Right lobe of liver (tissue), 6 donors: ENCODE measurements at regions not wholly inside any gene's neighbourhood (a gene's known extent, or its start where the extent isn't known, plus 50 kb on each side); places are given as distances from the start of the nearest gene placed in this dataset.

ENCODE experiments used
- ATAC-seq, 4 donors: fragments of 200-7000 bp; cut with Tn5 transposase; one replicate each; pipeline ENCODE4 v1.9.1; 2020; ENCODE audit warnings: mild to moderate bottlenecking in 4 of 4, moderate library complexity in 4 of 4
- DNase-seq, 3 donors: peaks; one replicate each; pipeline ENCODE4 v3.0.0-alpha.2; 2020
- H3K27ac ChIP-seq, 3 donors: fragments of 200-600 bp; one replicate each; pipeline ENCODE4 v1.8.0; 2022
- H3K27me3 ChIP-seq, 2 donors: fragments of 200-600 bp; one replicate each; pipeline ENCODE4 v1.8.0; 2022
- H3K36me3 ChIP-seq, 4 donors: fragments of 200-600 bp; sonication (generic) in 1 of 4; one replicate each; pipeline versions ENCODE4 v1.5.1 to v1.8.0; 2017 to 2022; ENCODE audit warnings: control low read depth in 1 of 4
- H3K4me1 ChIP-seq, 4 donors: fragments of 200-600 bp; sonication (generic) in 1 of 4; one replicate each; pipeline versions ENCODE4 v1.5.1 to v1.8.0; 2017 to 2022; ENCODE audit warnings: control low read depth in 1 of 4
- H3K4me3 ChIP-seq, 3 donors: fragments of 200-600 bp; one replicate each; pipeline ENCODE4 v1.8.0; 2022
- H3K9me3 ChIP-seq, 4 donors: fragments of 200-600 bp; sonication (generic) in 1 of 4; one replicate each; pipeline versions ENCODE4 v1.5.1 to v1.8.0; 2017 to 2022; ENCODE audit warnings: control low read depth in 1 of 4
- CTCF ChIP-seq, 4 donors: fragments of 200-600 bp in 3 of 4; fragments of 450-650 bp in 1 of 4; IDR thresholded peaks; one replicate each; pipeline versions ENCODE4 v1.5.1 to v1.8.0; 2016 to 2022; ENCODE audit warnings: antibody characterized with exemption in 4 of 4, mild to moderate bottlenecking in 2 of 4
- POLR2A ChIP-seq: fragments of 450-650 bp; IDR thresholded peaks from one replicate; pipeline ENCODE4 v1.6.1; 2017; ENCODE audit warnings: antibody characterized with exemption, mild to moderate bottlenecking
- WGBS: methylation state at CpG from one replicate; pipeline ENCODE4 v1.1.6; 2018; ENCODE audit warnings: low coverage, low lambda C conversion rate; ENCODE audit not compliant: insufficient coverage; ENCODE audit errors: missing lambda C conversion rate; 5-methylcytosine and 5-hydroxymethylcytosine counted together
- intact Hi-C, 2 donors: fragments of 100-400 bp; cut with DNase I; formaldehyde crosslinking; loops; one replicate each; pipeline versions ENCODE4 v1.11.2 to v1.14.1; 2022
- donor health status: DM: no; HTN: yes; CAD: no.
- donor health status: DM: no; HTN: no; CAD: no.
- donor health status: DM: no; HTN: no; CAD: no.
- donor health status: DM: no; HTN: yes; CAD: no.
- donor health status: DM: no; HTN: yes; CAD: no.

- no peaks in the 10 kb centered on the region for H3K9me3 ChIP-seq
- ATAC-seq (no peak), DNase-seq (no peak)
- TF ChIP-seq POLR2A (no peak), CTCF (IDR thresholded peaks at IDR 0.05) (no peak)
- H3K27ac ChIP-seq: no peak overlapping the region
- intact Hi-C loops: no loop called here
- 48% methylated on average over 2 of the region's 2 CpGs for WGBS
- no peaks in the 10 kb centered on the region for H3K36me3 ChIP-seq
- H3K4me3 ChIP-seq: no peak overlapping the region
- peaks cover 0 to 4% of the 10 kb centered on the region in 2 donors for H3K27me3 ChIP-seq
- no peaks in the 10 kb centered on the region for H3K4me1 ChIP-seq
Observed at GRCh38 chr15:54719325-54719724, 477.4 kb downstream of the RSL24D1 start.

GRCh38 chr15:54707805-54708752, 488.7 kb downstream of the RSL24D1 start:
- intact Hi-C loops: no loop called here
- TF ChIP-seq CTCF (IDR thresholded peaks at IDR 0.05): no peak
- TF ChIP-seq POLR2A: no peak
- DNase-seq (peak in 1 of 3 donors; percentile 37), ATAC-seq (no peak)
- no peaks in the 10 kb centered on the region for H3K9me3 ChIP-seq
- no peaks in the 10 kb centered on the region for H3K36me3 ChIP-seq
- no peaks in the 10 kb centered on the region for H3K4me1 ChIP-seq
- H3K27ac ChIP-seq: no peak overlapping the region
- WGBS: 47% methylated on average over 5 of the region's 23 CpGs
- H3K27me3 ChIP-seq: no peaks in the 10 kb centered on the region
- no peak overlapping the region for H3K4me3 ChIP-seq

GRCh38 chr15:54687628-54688027, 509.1 kb downstream of the RSL24D1 start:
- TF ChIP-seq CTCF (IDR thresholded peaks at IDR 0.05): no peak
- TF ChIP-seq POLR2A: no peak
- intact Hi-C loops: no loop called here
- Histone ChIP-seq H3K4me3 (peak overlapping the region in 1 of 3 donors; percentile 14), H3K27me3 (no peaks in the 10 kb centered on the region), H3K9me3 (no peaks in the 10 kb centered on the region), H3K4me1 (no peaks in the 10 kb centered on the region), H3K27ac (no peak overlapping the region), H3K36me3 (no peaks in the 10 kb centered on the region)
- 46% methylated on average over 10 of the region's 10 CpGs for WGBS
- peak in 1 of 4 donors; percentile 47 for ATAC-seq
- DNase-seq: no peak
